Stomach (tissue), 4 donors: ENCODE measurements at regions not wholly inside any gene's neighbourhood (a gene's known extent, or its start where the extent isn't known, plus 50 kb on each side); places are given as distances from the start of the nearest gene placed in this dataset.

Source experiments
- EP300 ChIP-seq: sonication (generic); formaldehyde crosslinking; IDR thresholded peaks from one replicate; pipeline ENCODE4 v1.6.1; 2017; ENCODE audit warnings: antibody characterized with exemption
- POLR2A ChIP-seq, 4 donors: fragments of 450-650 bp; IDR thresholded peaks; one replicate each; pipeline ENCODE4 v1.6.1; 2016; ENCODE audit warnings: antibody characterized with exemption in 4 of 4, control low read depth in 2 of 4, mild to moderate bottlenecking in 1 of 4, moderate library complexity in 1 of 4
- POLR2AphosphoS5 ChIP-seq, 3 donors: sonication (generic); formaldehyde crosslinking; IDR thresholded peaks; one replicate each; pipeline ENCODE4 v1.6.1; 2016; ENCODE audit warnings: antibody characterized with exemption in 3 of 3
- TF ChIP-seq, protein P1 (sequence below), 7 experiments: fragments of 450-650 bp in 4 of 7; fragments of 200-600 bp in 3 of 7; sonication (generic) in 3 of 7; IDR thresholded peaks; one replicate each; pipeline ENCODE4 v1.5.1; 2016 to 2019; ENCODE audit warnings: antibody characterized with exemption in 7 of 7, control low read depth in 2 of 7, mild to moderate bottlenecking in 1 of 7

DNA sequence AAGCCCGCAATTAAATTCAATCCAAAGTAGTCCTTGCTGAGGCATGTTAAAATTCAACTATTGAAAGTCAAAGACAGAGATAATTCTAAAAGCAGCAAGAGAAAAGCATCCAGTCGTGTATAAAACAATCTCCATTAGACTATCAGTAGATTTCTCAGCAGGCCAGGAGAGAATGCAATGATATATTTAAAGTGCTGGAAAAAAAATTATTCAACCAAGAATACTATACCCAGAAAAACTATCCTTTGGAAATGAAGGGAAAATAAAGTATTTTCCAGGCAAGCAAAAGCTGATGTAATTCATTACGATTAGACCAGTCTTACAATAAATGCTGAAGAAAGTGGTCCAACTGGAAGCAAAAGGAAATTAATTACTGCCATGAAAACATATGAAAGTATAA is 113.5 kb downstream of the TRIM42 start:
- TF ChIP-seq, protein P1, sequence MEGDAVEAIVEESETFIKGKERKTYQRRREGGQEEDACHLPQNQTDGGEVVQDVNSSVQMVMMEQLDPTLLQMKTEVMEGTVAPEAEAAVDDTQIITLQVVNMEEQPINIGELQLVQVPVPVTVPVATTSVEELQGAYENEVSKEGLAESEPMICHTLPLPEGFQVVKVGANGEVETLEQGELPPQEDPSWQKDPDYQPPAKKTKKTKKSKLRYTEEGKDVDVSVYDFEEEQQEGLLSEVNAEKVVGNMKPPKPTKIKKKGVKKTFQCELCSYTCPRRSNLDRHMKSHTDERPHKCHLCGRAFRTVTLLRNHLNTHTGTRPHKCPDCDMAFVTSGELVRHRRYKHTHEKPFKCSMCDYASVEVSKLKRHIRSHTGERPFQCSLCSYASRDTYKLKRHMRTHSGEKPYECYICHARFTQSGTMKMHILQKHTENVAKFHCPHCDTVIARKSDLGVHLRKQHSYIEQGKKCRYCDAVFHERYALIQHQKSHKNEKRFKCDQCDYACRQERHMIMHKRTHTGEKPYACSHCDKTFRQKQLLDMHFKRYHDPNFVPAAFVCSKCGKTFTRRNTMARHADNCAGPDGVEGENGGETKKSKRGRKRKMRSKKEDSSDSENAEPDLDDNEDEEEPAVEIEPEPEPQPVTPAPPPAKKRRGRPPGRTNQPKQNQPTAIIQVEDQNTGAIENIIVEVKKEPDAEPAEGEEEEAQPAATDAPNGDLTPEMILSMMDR (IDR thresholded peaks at IDR 0.05), result no peak
- TF ChIP-seq EP300, result no peak
- TF ChIP-seq POLR2A (IDR thresholded peaks at IDR 0.05), result no peak
- TF ChIP-seq POLR2AphosphoS5 (IDR thresholded peaks at IDR 0.05), result no peak
